ENCODE measurements at regions not wholly inside any gene's neighbourhood (a gene's known extent, or its start where the extent isn't known, plus 50 kb on each side); places are given as distances from the start of the nearest gene placed in this dataset.

GRCh38 chr20:40144581-40144980 is 544.5 kb downstream of the MAFB start (continued):
- TF ChIP-seq CBX8 (IDR thresholded peaks at IDR 0.05; ENCODE audit: borderline replicate concordance, low read depth, low read length): no peak
- no peak for TF ChIP-seq SUZ12 (IDR thresholded peaks at IDR 0.05; ENCODE audit: low read length)
- no peak for TF ChIP-seq HDAC6 (IDR thresholded peaks at IDR 0.05; ENCODE audit: low read depth, low read length)
- no peak for TF ChIP-seq GTF2F1 (IDR thresholded peaks at IDR 0.05; ENCODE audit: borderline replicate concordance, low read depth, low read length)
